ENCODE measurements at regions not wholly inside any gene's neighbourhood (a gene's known extent, or its start where the extent isn't known, plus 50 kb on each side); places are given as distances from the start of the nearest gene placed in this dataset.

DNA sequence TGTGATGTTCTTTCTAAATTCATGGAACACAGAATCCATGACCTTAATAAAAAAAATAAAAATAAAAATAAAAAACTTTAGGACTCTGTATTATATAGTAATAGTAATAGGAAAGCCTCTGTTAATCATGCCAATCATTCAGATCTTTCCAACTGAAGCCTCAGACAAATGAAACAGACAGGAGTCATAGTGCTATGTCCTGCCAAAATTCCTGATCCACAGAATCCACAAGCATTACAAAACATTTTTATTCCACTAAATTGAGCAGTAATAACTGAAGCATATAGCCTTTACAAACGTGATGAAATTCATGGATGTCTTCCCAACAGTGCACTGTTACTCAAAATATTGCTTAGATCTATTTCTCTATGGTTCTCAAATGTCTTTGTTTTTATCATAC, 820.6 kb upstream of the PCDH9 start:
- FAIRE-seq, result no peak
- DNase-seq (ENCODE audit: insufficient read length, low spot score), result no peak
- TF ChIP-seq POLR2AphosphoS5 (IDR thresholded peaks at IDR 0.05; ENCODE audit: low read depth, low read length) (no peak), TAF1 (IDR thresholded peaks at IDR 0.05; ENCODE audit: low read depth, low read length) (no peak), PAX5 (IDR thresholded peaks at IDR 0.05; ENCODE audit: insufficient read depth, low read length, severe bottlenecking) (no peak), POU2F2 (IDR thresholded peaks at IDR 0.05; ENCODE audit: low read depth, low read length) (no peak), SPI1 (IDR thresholded peaks at IDR 0.05; ENCODE audit: low read depth, low read length) (no peak), POLR2A (IDR thresholded peaks at IDR 0.05; ENCODE audit: low read depth, low read length) (no peak)

GRCh38 chr13:68048802-68049359, 818.7 kb upstream of the PCDH9 start:
- TF ChIP-seq POLR2A (IDR thresholded peaks at IDR 0.05; ENCODE audit: low read depth, low read length), result no peak
- no peak for TF ChIP-seq POLR2AphosphoS5 (IDR thresholded peaks at IDR 0.05; ENCODE audit: low read depth, low read length)
- TF ChIP-seq PAX5 (IDR thresholded peaks at IDR 0.05; ENCODE audit: insufficient read depth, low read length, severe bottlenecking), result no peak
- no peak for DNase-seq (ENCODE audit: insufficient read length, low spot score)
- no peak for FAIRE-seq

DNA sequence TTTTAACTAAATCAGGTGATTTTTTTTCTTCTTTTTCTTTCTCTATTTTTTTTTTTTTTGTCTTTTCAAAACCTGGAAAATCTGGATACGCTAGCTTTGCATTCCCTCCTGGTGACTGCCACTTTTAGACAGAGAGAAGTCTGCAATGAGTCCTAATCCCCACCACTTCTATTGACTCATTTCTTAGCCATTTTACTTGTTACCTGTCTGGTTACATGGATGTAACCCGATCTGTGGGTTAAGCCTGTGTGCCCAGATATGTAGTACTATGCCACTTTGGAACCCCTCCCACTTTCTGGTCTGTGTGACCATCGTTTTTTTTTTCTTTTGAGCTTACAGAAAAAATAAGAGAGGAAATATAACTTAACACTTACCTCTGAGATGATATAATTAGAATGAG, 817.8 kb upstream of the PCDH9 start:
- FAIRE-seq (no peak), DNase-seq (ENCODE audit: insufficient read length, low spot score) (no peak)
- TF ChIP-seq PAX5 (IDR thresholded peaks at IDR 0.05; ENCODE audit: insufficient read depth, low read length, severe bottlenecking) (no peak), TAF1 (IDR thresholded peaks at IDR 0.05; ENCODE audit: low read depth, low read length) (no peak), POLR2AphosphoS5 (IDR thresholded peaks at IDR 0.05; ENCODE audit: low read depth, low read length) (no peak), POU2F2 (IDR thresholded peaks at IDR 0.05; ENCODE audit: low read depth, low read length) (no peak), SPI1 (IDR thresholded peaks at IDR 0.05; ENCODE audit: low read depth, low read length) (no peak), POLR2A (IDR thresholded peaks at IDR 0.05; ENCODE audit: low read depth, low read length) (no peak)

- DNase-seq (ENCODE audit: insufficient read length, low spot score) (no peak), FAIRE-seq (no peak)
- TF ChIP-seq POLR2A (IDR thresholded peaks at IDR 0.05; ENCODE audit: low read depth, low read length) (no peak), TAF1 (IDR thresholded peaks at IDR 0.05; ENCODE audit: low read depth, low read length) (no peak), POLR2AphosphoS5 (IDR thresholded peaks at IDR 0.05; ENCODE audit: low read depth, low read length) (no peak), POU2F2 (IDR thresholded peaks at IDR 0.05; ENCODE audit: low read depth, low read length) (no peak), SPI1 (IDR thresholded peaks at IDR 0.05; ENCODE audit: low read depth, low read length) (no peak), PAX5 (IDR thresholded peaks at IDR 0.05; ENCODE audit: insufficient read depth, low read length, severe bottlenecking) (no peak)
These were observed 816.8 kb upstream of the PCDH9 start for GRCh38 chr13:68046903-68047302.

DNA sequence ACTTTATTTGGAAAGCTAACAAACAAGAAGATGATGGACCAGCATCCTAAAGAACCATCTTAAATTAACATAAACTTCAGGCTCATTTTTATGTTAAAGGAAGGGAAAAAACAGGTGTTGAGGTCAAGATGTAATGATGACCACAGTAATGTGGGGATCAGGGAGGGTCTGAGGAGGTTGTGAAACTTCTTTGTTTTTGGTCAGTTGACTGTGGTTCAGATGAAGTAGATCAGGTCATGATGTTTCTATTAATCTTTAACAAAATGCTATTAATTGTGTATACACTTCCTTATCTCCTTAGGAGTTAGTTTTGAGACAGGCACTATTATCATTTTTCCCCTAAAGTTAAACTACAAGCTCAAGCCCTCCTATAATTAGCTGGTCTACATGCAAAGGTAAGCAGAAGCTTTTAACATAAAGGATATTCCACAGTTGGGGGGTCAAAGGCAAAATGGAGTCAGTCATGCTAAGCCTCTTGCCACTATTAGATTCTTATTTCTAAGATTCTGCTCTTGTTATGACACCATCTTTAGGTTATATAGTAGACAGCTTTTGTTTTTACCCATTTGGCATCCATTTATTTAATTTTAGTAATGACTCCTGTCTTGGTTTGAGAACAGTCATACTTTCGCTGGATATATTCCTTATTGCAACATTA, 800.1 kb upstream of the PCDH9 start:
- DNase-seq (ENCODE audit: insufficient read length, low spot score), result no peak
- no peak for TF ChIP-seq POLR2AphosphoS5 (IDR thresholded peaks at IDR 0.05; ENCODE audit: low read depth, low read length)
- no peak for TF ChIP-seq TAF1 (IDR thresholded peaks at IDR 0.05; ENCODE audit: low read depth, low read length)
- TF ChIP-seq POU2F2 (IDR thresholded peaks at IDR 0.05; ENCODE audit: low read depth, low read length), result no peak
- no peak for TF ChIP-seq POLR2A (IDR thresholded peaks at IDR 0.05; ENCODE audit: low read depth, low read length)
- no peak for TF ChIP-seq SPI1 (IDR thresholded peaks at IDR 0.05; ENCODE audit: low read depth, low read length)
- TF ChIP-seq PAX5 (IDR thresholded peaks at IDR 0.05; ENCODE audit: insufficient read depth, low read length, severe bottlenecking), result no peak
- no peak for FAIRE-seq

DNA sequence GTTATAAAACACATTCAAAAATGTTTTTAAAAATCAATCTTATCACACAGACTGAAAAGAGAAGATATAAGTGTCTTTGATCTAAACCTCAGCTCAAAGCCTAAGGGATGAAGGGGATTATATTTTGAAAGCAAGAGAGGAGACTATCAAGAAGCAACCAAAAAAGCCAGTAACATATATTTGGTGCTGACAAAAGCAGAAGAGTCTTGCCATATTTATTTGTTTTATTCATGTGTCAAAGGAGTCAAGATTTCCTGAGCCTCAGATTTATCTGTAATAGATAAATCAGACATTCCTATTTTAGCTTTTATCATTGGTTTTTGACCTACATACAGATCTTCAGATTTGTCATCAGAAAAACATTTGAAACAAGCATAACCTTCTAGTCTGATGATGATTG, 798.6 kb upstream of the PCDH9 start:
- no peak for TF ChIP-seq POLR2A (IDR thresholded peaks at IDR 0.05; ENCODE audit: low read depth, low read length)
- no peak for TF ChIP-seq PAX5 (IDR thresholded peaks at IDR 0.05; ENCODE audit: insufficient read depth, low read length, severe bottlenecking)
- no peak for TF ChIP-seq SPI1 (IDR thresholded peaks at IDR 0.05; ENCODE audit: low read depth, low read length)
- no peak for TF ChIP-seq POLR2AphosphoS5 (IDR thresholded peaks at IDR 0.05; ENCODE audit: low read depth, low read length)
- TF ChIP-seq TAF1 (IDR thresholded peaks at IDR 0.05; ENCODE audit: low read depth, low read length), result no peak
- TF ChIP-seq POU2F2 (IDR thresholded peaks at IDR 0.05; ENCODE audit: low read depth, low read length), result no peak
- no peak for FAIRE-seq
- no peak for DNase-seq (ENCODE audit: insufficient read length, low spot score)

GRCh38 chr13:68027306-68027705, 797.2 kb upstream of the PCDH9 start:
- no peak for TF ChIP-seq TAF1 (IDR thresholded peaks at IDR 0.05; ENCODE audit: low read depth, low read length)
- no peak for TF ChIP-seq POLR2A (IDR thresholded peaks at IDR 0.05; ENCODE audit: low read depth, low read length)
- TF ChIP-seq POLR2AphosphoS5 (IDR thresholded peaks at IDR 0.05; ENCODE audit: low read depth, low read length), result no peak
- TF ChIP-seq POU2F2 (IDR thresholded peaks at IDR 0.05; ENCODE audit: low read depth, low read length), result no peak
- TF ChIP-seq SPI1 (IDR thresholded peaks at IDR 0.05; ENCODE audit: low read depth, low read length), result no peak
- no peak for TF ChIP-seq PAX5 (IDR thresholded peaks at IDR 0.05; ENCODE audit: insufficient read depth, low read length, severe bottlenecking)
- no peak for DNase-seq (ENCODE audit: insufficient read length, low spot score)
- FAIRE-seq, result no peak

GRCh38 chr13:68026077-68026476, 795.9 kb upstream of the PCDH9 start:
- DNase-seq (ENCODE audit: insufficient read length, low spot score) (no peak), FAIRE-seq (no peak)
- no peak for TF ChIP-seq POU2F2 (IDR thresholded peaks at IDR 0.05; ENCODE audit: low read depth, low read length)
- TF ChIP-seq PAX5 (IDR thresholded peaks at IDR 0.05; ENCODE audit: insufficient read depth, low read length, severe bottlenecking), result no peak
- TF ChIP-seq POLR2A (IDR thresholded peaks at IDR 0.05; ENCODE audit: low read depth, low read length), result no peak
- TF ChIP-seq TAF1 (IDR thresholded peaks at IDR 0.05; ENCODE audit: low read depth, low read length), result no peak
- TF ChIP-seq POLR2AphosphoS5 (IDR thresholded peaks at IDR 0.05; ENCODE audit: low read depth, low read length), result no peak
- no peak for TF ChIP-seq SPI1 (IDR thresholded peaks at IDR 0.05; ENCODE audit: low read depth, low read length)

DNA sequence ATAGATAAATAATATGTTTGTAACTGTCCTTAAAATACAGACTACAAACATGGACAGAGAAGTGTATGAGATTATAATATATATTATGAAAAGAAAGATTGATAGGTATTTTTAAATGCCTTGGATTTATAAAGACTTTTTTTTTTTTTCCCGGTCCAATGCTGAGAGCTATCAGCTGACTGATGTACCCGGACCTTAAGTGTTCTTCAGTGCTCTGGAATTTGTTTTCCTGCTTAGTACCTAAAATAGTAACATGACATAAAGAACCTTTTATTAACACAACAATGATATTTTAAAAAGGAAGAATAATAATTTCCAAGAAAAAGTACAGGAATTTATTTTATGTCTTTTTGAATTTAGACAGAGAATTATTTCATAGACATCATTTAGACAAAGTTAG, 795.5 kb upstream of the PCDH9 start:
- no peak for FAIRE-seq
- TF ChIP-seq POU2F2 (IDR thresholded peaks at IDR 0.05; ENCODE audit: low read depth, low read length), result no peak
- no peak for TF ChIP-seq POLR2AphosphoS5 (IDR thresholded peaks at IDR 0.05; ENCODE audit: low read depth, low read length)
- TF ChIP-seq TAF1 (IDR thresholded peaks at IDR 0.05; ENCODE audit: low read depth, low read length), result no peak
- no peak for TF ChIP-seq SPI1 (IDR thresholded peaks at IDR 0.05; ENCODE audit: low read depth, low read length)
- no peak for TF ChIP-seq POLR2A (IDR thresholded peaks at IDR 0.05; ENCODE audit: low read depth, low read length)
- no peak for TF ChIP-seq PAX5 (IDR thresholded peaks at IDR 0.05; ENCODE audit: insufficient read depth, low read length, severe bottlenecking)
- DNase-seq (ENCODE audit: insufficient read length, low spot score), result no peak
